ENCODE measurements at regions not wholly inside any gene's neighbourhood (a gene's known extent, or its start where the extent isn't known, plus 50 kb on each side); places are given as distances from the start of the nearest gene placed in this dataset.

- TF ChIP-seq, protein P1, sequence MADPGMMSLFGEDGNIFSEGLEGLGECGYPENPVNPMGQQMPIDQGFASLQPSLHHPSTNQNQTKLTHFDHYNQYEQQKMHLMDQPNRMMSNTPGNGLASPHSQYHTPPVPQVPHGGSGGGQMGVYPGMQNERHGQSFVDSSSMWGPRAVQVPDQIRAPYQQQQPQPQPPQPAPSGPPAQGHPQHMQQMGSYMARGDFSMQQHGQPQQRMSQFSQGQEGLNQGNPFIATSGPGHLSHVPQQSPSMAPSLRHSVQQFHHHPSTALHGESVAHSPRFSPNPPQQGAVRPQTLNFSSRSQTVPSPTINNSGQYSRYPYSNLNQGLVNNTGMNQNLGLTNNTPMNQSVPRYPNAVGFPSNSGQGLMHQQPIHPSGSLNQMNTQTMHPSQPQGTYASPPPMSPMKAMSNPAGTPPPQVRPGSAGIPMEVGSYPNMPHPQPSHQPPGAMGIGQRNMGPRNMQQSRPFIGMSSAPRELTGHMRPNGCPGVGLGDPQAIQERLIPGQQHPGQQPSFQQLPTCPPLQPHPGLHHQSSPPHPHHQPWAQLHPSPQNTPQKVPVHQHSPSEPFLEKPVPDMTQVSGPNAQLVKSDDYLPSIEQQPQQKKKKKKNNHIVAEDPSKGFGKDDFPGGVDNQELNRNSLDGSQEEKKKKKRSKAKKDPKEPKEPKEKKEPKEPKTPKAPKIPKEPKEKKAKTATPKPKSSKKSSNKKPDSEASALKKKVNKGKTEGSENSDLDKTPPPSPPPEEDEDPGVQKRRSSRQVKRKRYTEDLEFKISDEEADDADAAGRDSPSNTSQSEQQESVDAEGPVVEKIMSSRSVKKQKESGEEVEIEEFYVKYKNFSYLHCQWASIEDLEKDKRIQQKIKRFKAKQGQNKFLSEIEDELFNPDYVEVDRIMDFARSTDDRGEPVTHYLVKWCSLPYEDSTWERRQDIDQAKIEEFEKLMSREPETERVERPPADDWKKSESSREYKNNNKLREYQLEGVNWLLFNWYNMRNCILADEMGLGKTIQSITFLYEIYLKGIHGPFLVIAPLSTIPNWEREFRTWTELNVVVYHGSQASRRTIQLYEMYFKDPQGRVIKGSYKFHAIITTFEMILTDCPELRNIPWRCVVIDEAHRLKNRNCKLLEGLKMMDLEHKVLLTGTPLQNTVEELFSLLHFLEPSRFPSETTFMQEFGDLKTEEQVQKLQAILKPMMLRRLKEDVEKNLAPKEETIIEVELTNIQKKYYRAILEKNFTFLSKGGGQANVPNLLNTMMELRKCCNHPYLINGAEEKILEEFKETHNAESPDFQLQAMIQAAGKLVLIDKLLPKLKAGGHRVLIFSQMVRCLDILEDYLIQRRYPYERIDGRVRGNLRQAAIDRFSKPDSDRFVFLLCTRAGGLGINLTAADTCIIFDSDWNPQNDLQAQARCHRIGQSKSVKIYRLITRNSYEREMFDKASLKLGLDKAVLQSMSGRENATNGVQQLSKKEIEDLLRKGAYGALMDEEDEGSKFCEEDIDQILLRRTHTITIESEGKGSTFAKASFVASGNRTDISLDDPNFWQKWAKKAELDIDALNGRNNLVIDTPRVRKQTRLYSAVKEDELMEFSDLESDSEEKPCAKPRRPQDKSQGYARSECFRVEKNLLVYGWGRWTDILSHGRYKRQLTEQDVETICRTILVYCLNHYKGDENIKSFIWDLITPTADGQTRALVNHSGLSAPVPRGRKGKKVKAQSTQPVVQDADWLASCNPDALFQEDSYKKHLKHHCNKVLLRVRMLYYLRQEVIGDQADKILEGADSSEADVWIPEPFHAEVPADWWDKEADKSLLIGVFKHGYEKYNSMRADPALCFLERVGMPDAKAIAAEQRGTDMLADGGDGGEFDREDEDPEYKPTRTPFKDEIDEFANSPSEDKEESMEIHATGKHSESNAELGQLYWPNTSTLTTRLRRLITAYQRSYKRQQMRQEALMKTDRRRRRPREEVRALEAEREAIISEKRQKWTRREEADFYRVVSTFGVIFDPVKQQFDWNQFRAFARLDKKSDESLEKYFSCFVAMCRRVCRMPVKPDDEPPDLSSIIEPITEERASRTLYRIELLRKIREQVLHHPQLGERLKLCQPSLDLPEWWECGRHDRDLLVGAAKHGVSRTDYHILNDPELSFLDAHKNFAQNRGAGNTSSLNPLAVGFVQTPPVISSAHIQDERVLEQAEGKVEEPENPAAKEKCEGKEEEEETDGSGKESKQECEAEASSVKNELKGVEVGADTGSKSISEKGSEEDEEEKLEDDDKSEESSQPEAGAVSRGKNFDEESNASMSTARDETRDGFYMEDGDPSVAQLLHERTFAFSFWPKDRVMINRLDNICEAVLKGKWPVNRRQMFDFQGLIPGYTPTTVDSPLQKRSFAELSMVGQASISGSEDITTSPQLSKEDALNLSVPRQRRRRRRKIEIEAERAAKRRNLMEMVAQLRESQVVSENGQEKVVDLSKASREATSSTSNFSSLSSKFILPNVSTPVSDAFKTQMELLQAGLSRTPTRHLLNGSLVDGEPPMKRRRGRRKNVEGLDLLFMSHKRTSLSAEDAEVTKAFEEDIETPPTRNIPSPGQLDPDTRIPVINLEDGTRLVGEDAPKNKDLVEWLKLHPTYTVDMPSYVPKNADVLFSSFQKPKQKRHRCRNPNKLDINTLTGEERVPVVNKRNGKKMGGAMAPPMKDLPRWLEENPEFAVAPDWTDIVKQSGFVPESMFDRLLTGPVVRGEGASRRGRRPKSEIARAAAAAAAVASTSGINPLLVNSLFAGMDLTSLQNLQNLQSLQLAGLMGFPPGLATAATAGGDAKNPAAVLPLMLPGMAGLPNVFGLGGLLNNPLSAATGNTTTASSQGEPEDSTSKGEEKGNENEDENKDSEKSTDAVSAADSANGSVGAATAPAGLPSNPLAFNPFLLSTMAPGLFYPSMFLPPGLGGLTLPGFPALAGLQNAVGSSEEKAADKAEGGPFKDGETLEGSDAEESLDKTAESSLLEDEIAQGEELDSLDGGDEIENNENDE (IDR thresholded peaks at IDR 0.05; ENCODE audit: insufficient replicate concordance, low read length) = no peak
- no peak for TF ChIP-seq CHD1 (IDR thresholded peaks at IDR 0.05; ENCODE audit: low read depth, low read length)
- TF ChIP-seq SIN3A (conservative IDR thresholded peaks at IDR 0.05 in 1 of 2, IDR thresholded peaks at IDR 0.05 in 1 of 2; ENCODE audit: low read depth in 1 of 2, low read length in 2 of 2) = no peak
- no peak for TF ChIP-seq TAF7 (optimal IDR thresholded peaks at IDR 0.05; ENCODE audit: borderline replicate concordance, low read depth, low read length)
- no peak for TF ChIP-seq BRCA1 (IDR thresholded peaks at IDR 0.05; ENCODE audit: low read depth, low read length)
- no peak for TF ChIP-seq RXRA (IDR thresholded peaks at IDR 0.05; ENCODE audit: insufficient read depth, low read depth, low read length)
- no peak for TF ChIP-seq NRF1 (IDR thresholded peaks at IDR 0.05; ENCODE audit: low read depth, low read length)
- TF ChIP-seq KDM5A (IDR thresholded peaks at IDR 0.05; ENCODE audit: low read length) = no peak
- no peak for TF ChIP-seq RBBP5 (IDR thresholded peaks at IDR 0.05; ENCODE audit: borderline replicate concordance, low read depth, low read length)
- TF ChIP-seq PHF8 (conservative IDR thresholded peaks at IDR 0.05; ENCODE audit: low read depth, low read length) = no peak
- no peak for TF ChIP-seq BACH1 (IDR thresholded peaks at IDR 0.05; ENCODE audit: low read length)
These were observed 66.6 kb downstream of the ABCC12 start (continued) for GRCh38 chr16:48089053-48089792.
